ENCODE measurements at regions not wholly inside any gene's neighbourhood (a gene's known extent, or its start where the extent isn't known, plus 50 kb on each side); places are given as distances from the start of the nearest gene placed in this dataset.

- TF ChIP-seq, protein P1, sequence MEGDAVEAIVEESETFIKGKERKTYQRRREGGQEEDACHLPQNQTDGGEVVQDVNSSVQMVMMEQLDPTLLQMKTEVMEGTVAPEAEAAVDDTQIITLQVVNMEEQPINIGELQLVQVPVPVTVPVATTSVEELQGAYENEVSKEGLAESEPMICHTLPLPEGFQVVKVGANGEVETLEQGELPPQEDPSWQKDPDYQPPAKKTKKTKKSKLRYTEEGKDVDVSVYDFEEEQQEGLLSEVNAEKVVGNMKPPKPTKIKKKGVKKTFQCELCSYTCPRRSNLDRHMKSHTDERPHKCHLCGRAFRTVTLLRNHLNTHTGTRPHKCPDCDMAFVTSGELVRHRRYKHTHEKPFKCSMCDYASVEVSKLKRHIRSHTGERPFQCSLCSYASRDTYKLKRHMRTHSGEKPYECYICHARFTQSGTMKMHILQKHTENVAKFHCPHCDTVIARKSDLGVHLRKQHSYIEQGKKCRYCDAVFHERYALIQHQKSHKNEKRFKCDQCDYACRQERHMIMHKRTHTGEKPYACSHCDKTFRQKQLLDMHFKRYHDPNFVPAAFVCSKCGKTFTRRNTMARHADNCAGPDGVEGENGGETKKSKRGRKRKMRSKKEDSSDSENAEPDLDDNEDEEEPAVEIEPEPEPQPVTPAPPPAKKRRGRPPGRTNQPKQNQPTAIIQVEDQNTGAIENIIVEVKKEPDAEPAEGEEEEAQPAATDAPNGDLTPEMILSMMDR (IDR thresholded peaks at IDR 0.05) = no peak
- no peak for TF ChIP-seq POLR2A (IDR thresholded peaks at IDR 0.05)
Observed at GRCh38 chr6:147811913-147812629, 303.6 kb downstream of the SAMD5 start.

All from breast epithelium (tissue), 3 donors.